HFFc6 (cell line): ENCODE measurements at regions not wholly inside any gene's neighbourhood (a gene's known extent, or its start where the extent isn't known, plus 50 kb on each side); places are given as distances from the start of the nearest gene placed in this dataset.

Source experiments
- DNase-seq: peaks from one replicate; pipeline ENCODE4 v3.0.0-alpha.2; 2018
- H3K27ac Mint-ChIP-seq: 2 replicates; pipeline ENCODE4 v1.8.0; 2020; ENCODE audit warnings: mild to moderate bottlenecking, mixed read lengths
- H3K27me3 Mint-ChIP-seq: 2 replicates; pipeline ENCODE4 v1.8.0; 2021; ENCODE audit warnings: mild to moderate bottlenecking, moderate library complexity, mixed read lengths; ENCODE audit not compliant: insufficient read depth
- H3K36me3 Mint-ChIP-seq: 2 replicates; pipeline ENCODE4 v1.8.0; 2021; ENCODE audit warnings: low read depth, mixed read lengths
- H3K4me1 Mint-ChIP-seq: 2 replicates; pipeline ENCODE4 v1.8.0; 2020; ENCODE audit warnings: low read depth, mixed read lengths
- H3K4me3 Mint-ChIP-seq: 2 replicates; pipeline ENCODE4 v1.8.0; 2020; ENCODE audit warnings: mild to moderate bottlenecking, moderate library complexity, mixed read lengths
- H3K9me3 Mint-ChIP-seq: 2 replicates; pipeline ENCODE4 v1.8.0; 2020; ENCODE audit warnings: mild to moderate bottlenecking, mixed read lengths
- CTCF ChIP-seq: fragments of 200-600 bp; sonication (generic); IDR thresholded peaks from 2 replicates; pipeline ENCODE4 v1.5.0; 2021; ENCODE audit warnings: antibody characterized with exemption, mild to moderate bottlenecking

GRCh38 chr11:105443623-105444022 lies 166.2 kb upstream of the GRIA4 start:
- H3K9me3 Mint-ChIP-seq = no peaks in the 10 kb centered on the region
- no peaks in the 10 kb centered on the region for H3K4me1 Mint-ChIP-seq
- no peak overlapping the region for H3K27ac Mint-ChIP-seq
- DNase-seq = no peak
- H3K4me3 Mint-ChIP-seq = no peak overlapping the region
- no peaks in the 10 kb centered on the region for H3K27me3 Mint-ChIP-seq
- TF ChIP-seq CTCF = no peak
- H3K36me3 Mint-ChIP-seq = no peaks in the 10 kb centered on the region

GRCh38 chr11:105432241-105432995 lies 177.5 kb upstream of the GRIA4 start:
- Mint-ChIP-seq H3K27me3 (no peaks in the 10 kb centered on the region), H3K4me3 (no peak overlapping the region), H3K9me3 (no peaks in the 10 kb centered on the region), H3K27ac (no peak overlapping the region), H3K36me3 (no peaks in the 10 kb centered on the region), H3K4me1 (no peaks in the 10 kb centered on the region)
- DNase-seq = no peak
- no peak for TF ChIP-seq CTCF

GRCh38 chr11:105429096-105429910 lies 180.6 kb upstream of the GRIA4 start:
- H3K9me3 Mint-ChIP-seq = no peaks in the 10 kb centered on the region
- no peaks in the 10 kb centered on the region for H3K4me1 Mint-ChIP-seq
- H3K36me3 Mint-ChIP-seq = no peaks in the 10 kb centered on the region
- no peak overlapping the region for H3K27ac Mint-ChIP-seq
- H3K4me3 Mint-ChIP-seq = no peak overlapping the region
- no peak for DNase-seq
- no peak for TF ChIP-seq CTCF
- H3K27me3 Mint-ChIP-seq = no peaks in the 10 kb centered on the region

- H3K27ac Mint-ChIP-seq = no peak overlapping the region
Observed at GRCh38 chr11:105407101-105407500, 202.8 kb upstream of the GRIA4 start.

GRCh38 chr11:105401269-105401809 lies 208.5 kb upstream of the GRIA4 start:
- TF ChIP-seq CTCF = no peak
- Mint-ChIP-seq H3K4me3 (no peak overlapping the region), H3K4me1 (no peaks in the 10 kb centered on the region), H3K27me3 (no peaks in the 10 kb centered on the region; the same call in 1 of the 2 replicates), H3K36me3 (no peaks in the 10 kb centered on the region), H3K27ac (no peak overlapping the region), H3K9me3 (no peaks in the 10 kb centered on the region)
- DNase-seq = no peak

More at GRCh38 chr11:105407101-105407500, 202.8 kb upstream of the GRIA4 start:
- H3K4me1 Mint-ChIP-seq = no peaks in the 10 kb centered on the region
- no peaks in the 10 kb centered on the region for H3K36me3 Mint-ChIP-seq
- no peak for TF ChIP-seq CTCF
- no peaks in the 10 kb centered on the region for H3K27me3 Mint-ChIP-seq
- no peak for DNase-seq
- no peak overlapping the region for H3K4me3 Mint-ChIP-seq
- no peaks in the 10 kb centered on the region for H3K9me3 Mint-ChIP-seq
